ENCODE measurements at regions not wholly inside any gene's neighbourhood (a gene's known extent, or its start where the extent isn't known, plus 50 kb on each side); places are given as distances from the start of the nearest gene placed in this dataset.
"Not testable (repeated sequence)": the region's sequence is repeated elsewhere in the genome, so short reads cannot be mapped to it uniquely, and the experiment has no call there.

- peaks cover 10% of the 10 kb centered on the region for H3K27me3 Mint-ChIP-seq (ENCODE audit: insufficient read depth)
- no peak overlapping the region for H3K27ac Mint-ChIP-seq
- no peaks in the 10 kb centered on the region for H3K36me3 Mint-ChIP-seq (ENCODE audit: low read depth)
- no peaks in the 10 kb centered on the region for H3K4me1 Mint-ChIP-seq (ENCODE audit: low read depth)
- intact Hi-C loops (cut with micrococcal nuclease): no loop called here
- no peak overlapping the region for H3K4me3 Mint-ChIP-seq
- no peaks in the 10 kb centered on the region for H3K9me3 Mint-ChIP-seq
- DNase-seq (ENCODE audit: low spot score): no peak
Observed at GRCh38 chr6:125444006-125444923, 142.5 kb upstream of the HDDC2 start.

GRCh38 chr6:125445054-125445453, 143.3 kb upstream of the HDDC2 start:
- Mint-ChIP-seq H3K9me3 (no peaks in the 10 kb centered on the region), H3K4me3 (no peak overlapping the region), H3K27ac (no peak overlapping the region), H3K36me3 (ENCODE audit: low read depth) (no peaks in the 10 kb centered on the region), H3K4me1 (ENCODE audit: low read depth) (no peaks in the 10 kb centered on the region), H3K27me3 (ENCODE audit: insufficient read depth) (peaks cover 10% of the 10 kb centered on the region)
- intact Hi-C loops (cut with micrococcal nuclease): no loop called here
- no peak for DNase-seq (ENCODE audit: low spot score)

- H3K27ac Mint-ChIP-seq: no peak overlapping the region
- H3K27me3 Mint-ChIP-seq (ENCODE audit: insufficient read depth): peaks cover 10% of the 10 kb centered on the region
- DNase-seq (ENCODE audit: low spot score): no peak
- H3K4me3 Mint-ChIP-seq: no peak overlapping the region
- H3K4me1 Mint-ChIP-seq (ENCODE audit: low read depth): no peaks in the 10 kb centered on the region
- no peaks in the 10 kb centered on the region for H3K36me3 Mint-ChIP-seq (ENCODE audit: low read depth)
- intact Hi-C loops (cut with micrococcal nuclease): no loop called here
- no peaks in the 10 kb centered on the region for H3K9me3 Mint-ChIP-seq
Observed at GRCh38 chr6:125446011-125446410, 144.2 kb upstream of the HDDC2 start.

- peaks cover 17% of the 10 kb centered on the region for H3K9me3 Mint-ChIP-seq
- H3K4me3 Mint-ChIP-seq: no peak overlapping the region
- no peak overlapping the region for H3K27ac Mint-ChIP-seq
- DNase-seq (ENCODE audit: low spot score): no peak
- H3K4me1 Mint-ChIP-seq (ENCODE audit: low read depth): no peaks in the 10 kb centered on the region
- H3K27me3 Mint-ChIP-seq (ENCODE audit: insufficient read depth): peaks cover 10% of the 10 kb centered on the region
- intact Hi-C loops (cut with micrococcal nuclease): no loop called here
- no peaks in the 10 kb centered on the region for H3K36me3 Mint-ChIP-seq (ENCODE audit: low read depth)
Observed at GRCh38 chr6:125451750-125452149, 150.0 kb upstream of the HDDC2 start.

- no peak for DNase-seq (ENCODE audit: low spot score)
- Mint-ChIP-seq H3K4me3 (no peak overlapping the region), H3K36me3 (ENCODE audit: low read depth) (no peaks in the 10 kb centered on the region), H3K4me1 (ENCODE audit: low read depth) (no peaks in the 10 kb centered on the region), H3K9me3 (peaks cover 17% of the 10 kb centered on the region), H3K27ac (no peak overlapping the region), H3K27me3 (ENCODE audit: insufficient read depth) (no peaks in the 10 kb centered on the region)
- intact Hi-C loops (cut with micrococcal nuclease): no loop called here
Observed at GRCh38 chr6:125453516-125453915, 151.7 kb upstream of the HDDC2 start.

GRCh38 chr6:125454351-125454750, 152.6 kb upstream of the HDDC2 start:
- intact Hi-C loops (cut with micrococcal nuclease): no loop called here
- Mint-ChIP-seq H3K4me3 (no peak overlapping the region), H3K9me3 (peaks cover 23% of the 10 kb centered on the region), H3K36me3 (ENCODE audit: low read depth) (no peaks in the 10 kb centered on the region), H3K27me3 (ENCODE audit: insufficient read depth) (no peaks in the 10 kb centered on the region), H3K27ac (no peak overlapping the region), H3K4me1 (ENCODE audit: low read depth) (no peaks in the 10 kb centered on the region)
- DNase-seq (ENCODE audit: low spot score): no peak

GRCh38 chr6:125458493-125458892, 156.7 kb upstream of the HDDC2 start:
- H3K27ac Mint-ChIP-seq; H3K36me3 Mint-ChIP-seq (ENCODE audit: low read depth); H3K4me1 Mint-ChIP-seq (ENCODE audit: low read depth); H3K27me3 Mint-ChIP-seq (ENCODE audit: insufficient read depth); H3K4me3 Mint-ChIP-seq; DNase-seq (ENCODE audit: low spot score); intact Hi-C loops (cut with micrococcal nuclease): not testable (repeated sequence)
- H3K9me3 Mint-ChIP-seq: peaks cover 19% of the 10 kb centered on the region

- peaks cover 12% of the 10 kb centered on the region for H3K27me3 Mint-ChIP-seq (ENCODE audit: insufficient read depth)
- intact Hi-C loops (cut with micrococcal nuclease); H3K4me3 Mint-ChIP-seq; DNase-seq (ENCODE audit: low spot score); H3K4me1 Mint-ChIP-seq (ENCODE audit: low read depth); H3K27ac Mint-ChIP-seq; H3K9me3 Mint-ChIP-seq; H3K36me3 Mint-ChIP-seq (ENCODE audit: low read depth): not testable (repeated sequence)
Observed at GRCh38 chr6:125465332-125465731, 163.6 kb upstream of the HDDC2 start.

GRCh38 chr6:125469915-125470314, 168.1 kb upstream of the HDDC2 start:
- Mint-ChIP-seq H3K27me3 (ENCODE audit: insufficient read depth) (peaks cover 3% of the 10 kb centered on the region), H3K4me3 (no peak overlapping the region), H3K9me3 (peaks cover 2% of the 10 kb centered on the region), H3K4me1 (ENCODE audit: low read depth) (no peaks in the 10 kb centered on the region), H3K36me3 (ENCODE audit: low read depth) (no peaks in the 10 kb centered on the region), H3K27ac (no peak overlapping the region)
- intact Hi-C loops (cut with micrococcal nuclease): no loop called here
- no peak for DNase-seq (ENCODE audit: low spot score)

- Mint-ChIP-seq H3K27ac (no peak overlapping the region), H3K9me3 (no peaks in the 10 kb centered on the region), H3K27me3 (ENCODE audit: insufficient read depth) (peaks cover 3% of the 10 kb centered on the region), H3K36me3 (ENCODE audit: low read depth) (no peaks in the 10 kb centered on the region), H3K4me1 (ENCODE audit: low read depth) (no peaks in the 10 kb centered on the region), H3K4me3 (no peak overlapping the region)
- DNase-seq (ENCODE audit: low spot score): no peak
- intact Hi-C loops (cut with micrococcal nuclease): no loop called here
Observed at GRCh38 chr6:125471667-125472066, 169.9 kb upstream of the HDDC2 start.

- no peaks in the 10 kb centered on the region for H3K4me1 Mint-ChIP-seq (ENCODE audit: low read depth)
Observed at GRCh38 chr6:125474061-125474460, 172.3 kb upstream of the HDDC2 start.

GRCh38 chr6:125477156-125477555, 175.4 kb upstream of the HDDC2 start:
- Mint-ChIP-seq H3K27me3 (ENCODE audit: insufficient read depth) (peaks cover under 1% of the 10 kb centered on the region), H3K36me3 (ENCODE audit: low read depth) (no peaks in the 10 kb centered on the region), H3K9me3 (no peaks in the 10 kb centered on the region), H3K27ac (no peak overlapping the region), H3K4me1 (ENCODE audit: low read depth) (no peaks in the 10 kb centered on the region), H3K4me3 (no peak overlapping the region)
- DNase-seq (ENCODE audit: low spot score): no peak
- intact Hi-C loops (cut with micrococcal nuclease): no loop called here

More at GRCh38 chr6:125474061-125474460, 172.3 kb upstream of the HDDC2 start:
- Mint-ChIP-seq H3K27me3 (ENCODE audit: insufficient read depth) (no peaks in the 10 kb centered on the region), H3K27ac (no peak overlapping the region), H3K4me3 (no peak overlapping the region), H3K36me3 (ENCODE audit: low read depth) (no peaks in the 10 kb centered on the region), H3K9me3 (no peaks in the 10 kb centered on the region)
- no peak for DNase-seq (ENCODE audit: low spot score)
- intact Hi-C loops (cut with micrococcal nuclease): no loop called here

GRCh38 chr6:125477844-125478243, 176.1 kb upstream of the HDDC2 start:
- Mint-ChIP-seq H3K36me3 (ENCODE audit: low read depth) (no peaks in the 10 kb centered on the region), H3K9me3 (no peaks in the 10 kb centered on the region), H3K4me1 (ENCODE audit: low read depth) (no peaks in the 10 kb centered on the region), H3K27me3 (ENCODE audit: insufficient read depth) (peaks cover 2% of the 10 kb centered on the region), H3K27ac (no peak overlapping the region), H3K4me3 (no peak overlapping the region)
- intact Hi-C loops (cut with micrococcal nuclease): no loop called here
- no peak for DNase-seq (ENCODE audit: low spot score)
